Naive B cell (primary cell): ENCODE measurements at regions not wholly inside any gene's neighbourhood (a gene's known extent, or its start where the extent isn't known, plus 50 kb on each side); places are given as distances from the start of the nearest gene placed in this dataset.
"Not testable (repeated sequence)": the region's sequence is repeated elsewhere in the genome, so short reads cannot be mapped to it uniquely, and the experiment has no call there.

Source experiments
- ATAC-seq, 2 donors: fragments of 150-1000 bp; cut with Tn5 transposase; 2 replicates each; pipeline ENCODE4 v1.10.0; 2021; ENCODE audit warnings: low read depth in 2 of 2, mild to moderate bottlenecking in 2 of 2, moderate library complexity in 2 of 2
- DNase-seq: peaks from one replicate; pipeline ENCODE4 v3.0.0; 2022
- H3K27ac Mint-ChIP-seq, 6 donors: one replicate each; pipeline ENCODE4 v1.8.0; 2020 to 2022; ENCODE audit warnings: mild to moderate bottlenecking in 6 of 6, mixed read lengths in 6 of 6, moderate library complexity in 5 of 6, inconsistent platforms in 2 of 6
- H3K27me3 Mint-ChIP-seq, 3 donors: one replicate each; pipeline ENCODE4 v1.8.0; 2021 to 2022; ENCODE audit warnings: mixed read lengths in 3 of 3, mild to moderate bottlenecking in 1 of 3
- H3K36me3 Mint-ChIP-seq, 2 donors: one replicate each; pipeline ENCODE4 v1.8.0; 2020 to 2022; ENCODE audit warnings: mixed read lengths in 2 of 2, inconsistent platforms in 1 of 2, mild to moderate bottlenecking in 1 of 2
- H3K4me1 Mint-ChIP-seq, 3 donors: one replicate each; pipeline ENCODE4 v1.8.0; 2020 to 2022; ENCODE audit warnings: mixed read lengths in 3 of 3, inconsistent platforms in 1 of 3, mild to moderate bottlenecking in 1 of 3, moderate library complexity in 1 of 3
- H3K4me3 Mint-ChIP-seq, 8 donors: one replicate each; pipeline ENCODE4 v1.8.0; 2020 to 2022; ENCODE audit warnings: mild to moderate bottlenecking in 8 of 8, mixed read lengths in 8 of 8, moderate library complexity in 8 of 8, inconsistent platforms in 2 of 8
- H3K9me3 Mint-ChIP-seq, 7 donors: one replicate each; pipeline ENCODE4 v1.8.0; 2020 to 2022; ENCODE audit warnings: mixed read lengths in 7 of 7, mild to moderate bottlenecking in 5 of 7, inconsistent platforms in 2 of 7, moderate library complexity in 1 of 7

GRCh38 chr14:35938770-35939169, 112.6 kb downstream of the BRMS1L start:
- H3K36me3 Mint-ChIP-seq, result no peaks in the 10 kb centered on the region
- ATAC-seq (no peak), DNase-seq (no peak)
- no peak overlapping the region for H3K4me3 Mint-ChIP-seq
- peaks cover 0 to 6% (median 0%) of the 10 kb centered on the region in 7 donors for H3K9me3 Mint-ChIP-seq
- H3K27ac Mint-ChIP-seq, result no peak overlapping the region
- no peaks in the 10 kb centered on the region for H3K4me1 Mint-ChIP-seq
- H3K27me3 Mint-ChIP-seq, result peaks cover 7 to 9% (median 8%) of the 10 kb centered on the region in 3 donors

GRCh38 chr14:35934499-35934898, 108.4 kb downstream of the BRMS1L start:
- Mint-ChIP-seq H3K36me3 (no peaks in the 10 kb centered on the region), H3K9me3 (peaks cover 0 to 6% (median 0%) of the 10 kb centered on the region in 7 donors), H3K27ac (no peak overlapping the region), H3K27me3 (peaks cover 5 to 13% (median 7%) of the 10 kb centered on the region in 3 donors), H3K4me3 (no peak overlapping the region), H3K4me1 (peaks cover 4 to 8% (median 8%) of the 10 kb centered on the region in 3 donors)
- ATAC-seq (no peak), DNase-seq (no peak)

- peak in 1 of 2 donors; percentile 18 for ATAC-seq
- Mint-ChIP-seq H3K36me3 (no peaks in the 10 kb centered on the region), H3K9me3 (peaks cover 0 to 6% (median 0%) of the 10 kb centered on the region in 7 donors), H3K4me1 (peaks cover 4 to 8% (median 8%) of the 10 kb centered on the region in 3 donors), H3K27me3 (peaks cover 0 to 12% (median 4%) of the 10 kb centered on the region in 3 donors), H3K4me3 (peak overlapping the region in 5 of 8 donors; percentile 6 to 62 (median 43)), H3K27ac (no peak overlapping the region)
- no peak for DNase-seq
Measured at GRCh38 chr14:35932659-35933159, 106.6 kb downstream of the BRMS1L start.

GRCh38 chr14:35932136-35932535, 106.0 kb downstream of the BRMS1L start:
- ATAC-seq (no peak), DNase-seq (no peak)
- H3K27ac Mint-ChIP-seq, result no peak overlapping the region
- H3K36me3 Mint-ChIP-seq, result no peaks in the 10 kb centered on the region
- H3K4me3 Mint-ChIP-seq, result no peak overlapping the region
- H3K9me3 Mint-ChIP-seq, result peaks cover 0 to 4% (median 0%) of the 10 kb centered on the region in 7 donors
- H3K4me1 Mint-ChIP-seq, result peaks cover 4 to 8% (median 8%) of the 10 kb centered on the region in 3 donors
- peaks cover 0 to 12% (median 4%) of the 10 kb centered on the region in 3 donors for H3K27me3 Mint-ChIP-seq

GRCh38 chr14:35931346-35931745, 105.2 kb downstream of the BRMS1L start:
- no peaks in the 10 kb centered on the region for H3K36me3 Mint-ChIP-seq
- peaks cover 0 to 2% (median 0%) of the 10 kb centered on the region in 7 donors for H3K9me3 Mint-ChIP-seq
- ATAC-seq (no peak), DNase-seq (no peak)
- H3K27me3 Mint-ChIP-seq, result peaks cover 0 to 12% (median 4%) of the 10 kb centered on the region in 3 donors
- H3K27ac Mint-ChIP-seq, result no peak overlapping the region
- H3K4me1 Mint-ChIP-seq, result peaks cover 4 to 8% (median 8%) of the 10 kb centered on the region in 3 donors
- H3K4me3 Mint-ChIP-seq, result no peak overlapping the region

GRCh38 chr14:35929186-35929585, 103.0 kb downstream of the BRMS1L start:
- ATAC-seq (no peak), DNase-seq (no peak)
- peaks cover 0 to 2% (median 0%) of the 10 kb centered on the region in 7 donors for H3K9me3 Mint-ChIP-seq
- no peak overlapping the region for H3K27ac Mint-ChIP-seq
- H3K4me3 Mint-ChIP-seq, result no peak overlapping the region
- H3K27me3 Mint-ChIP-seq, result peaks cover 0 to 8% (median 4%) of the 10 kb centered on the region in 3 donors
- peaks cover 4 to 8% (median 8%) of the 10 kb centered on the region in 3 donors for H3K4me1 Mint-ChIP-seq
- H3K36me3 Mint-ChIP-seq, result no peaks in the 10 kb centered on the region

- Mint-ChIP-seq H3K4me1 (peaks cover 2 to 3% (median 3%) of the 10 kb centered on the region in 3 donors), H3K27ac (no peak overlapping the region), H3K27me3 (peaks cover 0 to 8% (median 3%) of the 10 kb centered on the region in 3 donors), H3K9me3 (peaks cover 0 to 2% (median 0%) of the 10 kb centered on the region in 7 donors), H3K4me3 (no peak overlapping the region), H3K36me3 (no peaks in the 10 kb centered on the region)
- DNase-seq, result no peak
- no peak for ATAC-seq
Measured at GRCh38 chr14:35927727-35928126, 101.6 kb downstream of the BRMS1L start.

GRCh38 chr14:35925319-35925718, 99.2 kb downstream of the BRMS1L start:
- Mint-ChIP-seq H3K4me1 (no peaks in the 10 kb centered on the region), H3K27me3 (peaks cover 0 to 17% (median 0%) of the 10 kb centered on the region in 3 donors), H3K4me3 (no peak overlapping the region), H3K27ac (no peak overlapping the region), H3K36me3 (no peaks in the 10 kb centered on the region), H3K9me3 (peaks cover 0 to 12% (median 4%) of the 10 kb centered on the region in 7 donors)
- DNase-seq (no peak), ATAC-seq (no peak)

- ATAC-seq, H3K36me3 Mint-ChIP-seq, H3K4me1 Mint-ChIP-seq, H3K27me3 Mint-ChIP-seq, H3K27ac Mint-ChIP-seq, H3K4me3 Mint-ChIP-seq, DNase-seq: not testable (repeated sequence)
- H3K9me3 Mint-ChIP-seq, result peaks cover 3 to 27% (median 10%) of the 10 kb centered on the region in 7 donors
Measured at GRCh38 chr14:35922590-35922989, 96.5 kb downstream of the BRMS1L start.

- no peak for DNase-seq
- Mint-ChIP-seq H3K4me3 (no peak overlapping the region), H3K27ac (no peak overlapping the region), H3K36me3 (peaks cover 4 to 5% of the 10 kb centered on the region in 2 donors), H3K4me1 (no peaks in the 10 kb centered on the region), H3K27me3 (peaks cover 7 to 14% (median 7%) of the 10 kb centered on the region in 3 donors), H3K9me3 (peaks cover 6 to 35% (median 11%) of the 10 kb centered on the region in 7 donors)
- ATAC-seq, result no peak
Measured at GRCh38 chr14:35921745-35922144, 95.6 kb downstream of the BRMS1L start.
